Naive thymus-derived CD8-positive, alpha-beta T cell (primary cell): ENCODE measurements at regions not wholly inside any gene's neighbourhood (a gene's known extent, or its start where the extent isn't known, plus 50 kb on each side); places are given as distances from the start of the nearest gene placed in this dataset.
A peak's percentile ranks its signal among the peaks of the same experiment; 100 is the strongest.
"Not testable (repeated sequence)": the region's sequence is repeated elsewhere in the genome, so short reads cannot be mapped to it uniquely, and the experiment has no call there.

Experiments
- ATAC-seq, 2 donors: fragments of 150-1000 bp; cut with Tn5 transposase in 1 of 2; sonication (Bioruptor Pico), chemical (Tn5 transposase) in 1 of 2; 1 replicate in 1 of 2; 2 replicates in 1 of 2; pipeline ENCODE4 v1.10.0; 2021; ENCODE audit warnings: mild to moderate bottlenecking in 2 of 2, moderate library complexity in 2 of 2
- POLR2A ChIA-PET: fragments of 350-600 bp; sonication (Branson Sonifier 250); formaldehyde crosslinking; loops from one replicate; lab custom pipeline; 2021; ENCODE audit warnings: antibody characterized with exemption; lab: Charles Lee
- DNase-seq, 10 donors: peaks; one replicate each; pipeline versions ENCODE4 v3.0.0 to v3.0.0-alpha.2; 2020 to 2022
- H3K27ac Mint-ChIP-seq, 10 donors: one replicate each; pipeline ENCODE4 v1.8.0; 2020 to 2022; ENCODE audit warnings: mild to moderate bottlenecking in 10 of 10, mixed read lengths in 10 of 10, moderate library complexity in 4 of 10, inconsistent platforms in 1 of 10
- H3K27me3 Mint-ChIP-seq, 5 donors: one replicate each; pipeline ENCODE4 v1.8.0; 2021 to 2022; ENCODE audit warnings: mixed read lengths in 5 of 5
- H3K36me3 Mint-ChIP-seq, 3 donors: one replicate each; pipeline ENCODE4 v1.8.0; 2020 to 2022; ENCODE audit warnings: mixed read lengths in 3 of 3, mild to moderate bottlenecking in 2 of 3, inconsistent platforms in 1 of 3
- H3K4me1 Mint-ChIP-seq, 4 donors: one replicate each; pipeline ENCODE4 v1.8.0; 2021 to 2022; ENCODE audit warnings: mixed read lengths in 4 of 4
- H3K4me3 Mint-ChIP-seq, 10 donors: one replicate each; pipeline ENCODE4 v1.8.0; 2020 to 2022; ENCODE audit warnings: mild to moderate bottlenecking in 10 of 10, mixed read lengths in 10 of 10, moderate library complexity in 6 of 10, inconsistent platforms in 1 of 10
- H3K9me3 Mint-ChIP-seq, 9 donors: one replicate each; pipeline ENCODE4 v1.8.0; 2020 to 2022; ENCODE audit warnings: mixed read lengths in 9 of 9, mild to moderate bottlenecking in 3 of 9, inconsistent platforms in 1 of 9, moderate library complexity in 1 of 9

- peak in 6 of 10 donors; percentile 8 to 54 (median 34) for DNase-seq
- POLR2A ChIA-PET: no interaction called here
- ATAC-seq: peak; percentile 49 to 55
- Mint-ChIP-seq H3K9me3 (peaks cover 0 to 10% (median 0%) of the 10 kb centered on the region in 9 donors), H3K4me1 (peaks cover 2 to 6% (median 2%) of the 10 kb centered on the region in 4 donors), H3K4me3 (no peak overlapping the region), H3K36me3 (no peaks in the 10 kb centered on the region), H3K27ac (no peak overlapping the region), H3K27me3 (peaks cover 0 to 3% (median 0%) of the 10 kb centered on the region in 5 donors)
These were observed 192.4 kb upstream of the SLC16A7 start for GRCh38 chr12:59403259-59403932.

- ATAC-seq (no peak), DNase-seq (no peak)
- Mint-ChIP-seq H3K27ac (no peak overlapping the region), H3K36me3 (no peaks in the 10 kb centered on the region), H3K9me3 (peaks cover 0 to 10% (median 0%) of the 10 kb centered on the region in 9 donors), H3K4me3 (no peak overlapping the region), H3K4me1 (peaks cover 2 to 6% (median 2%) of the 10 kb centered on the region in 4 donors), H3K27me3 (peaks cover 0 to 3% (median 0%) of the 10 kb centered on the region in 5 donors)
- POLR2A ChIA-PET: no interaction called here
These were observed 194.0 kb upstream of the SLC16A7 start for GRCh38 chr12:59401862-59402261.

- peaks cover 0 to 10% (median 0%) of the 10 kb centered on the region in 9 donors for H3K9me3 Mint-ChIP-seq
- no peak overlapping the region for H3K4me3 Mint-ChIP-seq
- H3K4me1 Mint-ChIP-seq: no peaks in the 10 kb centered on the region
- DNase-seq (no peak), ATAC-seq (no peak)
- H3K27ac Mint-ChIP-seq: no peak overlapping the region
- H3K36me3 Mint-ChIP-seq: no peaks in the 10 kb centered on the region
- POLR2A ChIA-PET: no interaction called here
- H3K27me3 Mint-ChIP-seq: peaks cover 0 to under 1% (median 0%) of the 10 kb centered on the region in 5 donors
These were observed 197.7 kb upstream of the SLC16A7 start for GRCh38 chr12:59398164-59398563.

- DNase-seq (no peak), ATAC-seq (no peak)
- POLR2A ChIA-PET: no interaction called here
- Mint-ChIP-seq H3K36me3 (no peaks in the 10 kb centered on the region), H3K9me3 (peaks cover 0 to 10% (median 0%) of the 10 kb centered on the region in 9 donors), H3K4me3 (no peak overlapping the region), H3K27me3 (peaks cover 0 to 3% (median 2%) of the 10 kb centered on the region in 5 donors), H3K27ac (no peak overlapping the region), H3K4me1 (no peaks in the 10 kb centered on the region)
These were observed 198.9 kb upstream of the SLC16A7 start for GRCh38 chr12:59396919-59397318.

GRCh38 chr12:59396519-59396918, 199.3 kb upstream of the SLC16A7 start:
- POLR2A ChIA-PET: no interaction called here
- H3K27me3 Mint-ChIP-seq: peaks cover 0 to 7% (median 3%) of the 10 kb centered on the region in 5 donors

GRCh38 chr12:59395310-59395709, 200.5 kb upstream of the SLC16A7 start:
- H3K36me3 Mint-ChIP-seq, H3K4me1 Mint-ChIP-seq, H3K9me3 Mint-ChIP-seq, ATAC-seq, POLR2A ChIA-PET, DNase-seq, H3K27ac Mint-ChIP-seq, H3K4me3 Mint-ChIP-seq: not testable (repeated sequence)
- peaks cover 0 to 19% (median 13%) of the 10 kb centered on the region in 5 donors for H3K27me3 Mint-ChIP-seq

More at GRCh38 chr12:59396519-59396918, 199.3 kb upstream of the SLC16A7 start:
- Mint-ChIP-seq H3K36me3 (no peaks in the 10 kb centered on the region), H3K9me3 (peaks cover 0 to 10% (median 0%) of the 10 kb centered on the region in 9 donors), H3K27ac (no peak overlapping the region), H3K4me3 (no peak overlapping the region), H3K4me1 (no peaks in the 10 kb centered on the region)
- DNase-seq: no peak
- no peak for ATAC-seq

- ATAC-seq (no peak), DNase-seq (no peak)
- Mint-ChIP-seq H3K4me3 (no peak overlapping the region), H3K27me3 (peaks cover 0 to 31% (median 13%) of the 10 kb centered on the region in 5 donors), H3K27ac (no peak overlapping the region), H3K4me1 (no peaks in the 10 kb centered on the region), H3K9me3 (no peaks in the 10 kb centered on the region), H3K36me3 (no peaks in the 10 kb centered on the region)
- POLR2A ChIA-PET: no interaction called here
These were observed 202.3 kb upstream of the SLC16A7 start for GRCh38 chr12:59393506-59393905.

GRCh38 chr12:59389968-59390576, 205.8 kb upstream of the SLC16A7 start:
- POLR2A ChIA-PET: no interaction called here
- H3K27ac Mint-ChIP-seq: no peak overlapping the region
- H3K4me3 Mint-ChIP-seq: no peak overlapping the region
- ATAC-seq: no peak
- no peak for DNase-seq
- peaks cover 0 to 31% (median 13%) of the 10 kb centered on the region in 5 donors for H3K27me3 Mint-ChIP-seq
- no peaks in the 10 kb centered on the region for H3K4me1 Mint-ChIP-seq
- H3K9me3 Mint-ChIP-seq: no peaks in the 10 kb centered on the region
- no peaks in the 10 kb centered on the region for H3K36me3 Mint-ChIP-seq

- Mint-ChIP-seq H3K4me3 (no peak overlapping the region), H3K4me1 (no peaks in the 10 kb centered on the region), H3K27ac (no peak overlapping the region), H3K9me3 (no peaks in the 10 kb centered on the region), H3K27me3 (peaks cover 0 to 31% (median 13%) of the 10 kb centered on the region in 5 donors), H3K36me3 (no peaks in the 10 kb centered on the region)
- POLR2A ChIA-PET: no interaction called here
- no peak for DNase-seq
- no peak for ATAC-seq
These were observed 207.1 kb upstream of the SLC16A7 start for GRCh38 chr12:59388694-59389093.

- DNase-seq (no peak), ATAC-seq (no peak)
- Mint-ChIP-seq H3K36me3 (no peaks in the 10 kb centered on the region), H3K27me3 (peaks cover 0 to 31% (median 13%) of the 10 kb centered on the region in 5 donors), H3K9me3 (no peaks in the 10 kb centered on the region), H3K4me1 (peaks cover 0 to 1% (median 0%) of the 10 kb centered on the region in 4 donors), H3K27ac (no peak overlapping the region), H3K4me3 (no peak overlapping the region)
- POLR2A ChIA-PET: no interaction called here
These were observed 207.7 kb upstream of the SLC16A7 start for GRCh38 chr12:59388176-59388575.

GRCh38 chr12:59386236-59386635, 209.6 kb upstream of the SLC16A7 start:
- H3K27me3 Mint-ChIP-seq: peaks cover 0 to 21% (median 8%) of the 10 kb centered on the region in 5 donors

GRCh38 chr12:59383079-59383822, 212.6 kb upstream of the SLC16A7 start:
- H3K4me3 Mint-ChIP-seq: no peak overlapping the region
- peaks cover 0 to 3% (median 2%) of the 10 kb centered on the region in 5 donors for H3K27me3 Mint-ChIP-seq
- no peak overlapping the region for H3K27ac Mint-ChIP-seq
- H3K36me3 Mint-ChIP-seq: no peaks in the 10 kb centered on the region
- ATAC-seq (no peak), DNase-seq (no peak)
- H3K9me3 Mint-ChIP-seq: no peaks in the 10 kb centered on the region
- peaks cover 2 to 9% (median 2%) of the 10 kb centered on the region in 4 donors for H3K4me1 Mint-ChIP-seq
- POLR2A ChIA-PET: no interaction called here

More at GRCh38 chr12:59386236-59386635, 209.6 kb upstream of the SLC16A7 start:
- H3K9me3 Mint-ChIP-seq: no peaks in the 10 kb centered on the region
- DNase-seq: no peak
- POLR2A ChIA-PET: no interaction called here
- H3K27ac Mint-ChIP-seq: no peak overlapping the region
- no peak for ATAC-seq
- H3K36me3 Mint-ChIP-seq: no peaks in the 10 kb centered on the region
- peaks cover 2 to 9% (median 2%) of the 10 kb centered on the region in 4 donors for H3K4me1 Mint-ChIP-seq
- no peak overlapping the region for H3K4me3 Mint-ChIP-seq
